Right renal pelvis (tissue), 4 donors: ENCODE measurements at regions not wholly inside any gene's neighbourhood (a gene's known extent, or its start where the extent isn't known, plus 50 kb on each side); places are given as distances from the start of the nearest gene placed in this dataset.

ENCODE experiments used
- DNase-seq, 4 donors: peaks; one replicate each; pipeline ENCODE4 v3.0.0-alpha.2; 2013; ENCODE audit warnings: low read depth in 4 of 4, low spot score in 3 of 4, missing footprints in 1 of 4

- DNase-seq: no peak
These were observed 877.7 kb downstream of the TLE4 start for GRCh38 chr9:80449513-80449912.

DNA sequence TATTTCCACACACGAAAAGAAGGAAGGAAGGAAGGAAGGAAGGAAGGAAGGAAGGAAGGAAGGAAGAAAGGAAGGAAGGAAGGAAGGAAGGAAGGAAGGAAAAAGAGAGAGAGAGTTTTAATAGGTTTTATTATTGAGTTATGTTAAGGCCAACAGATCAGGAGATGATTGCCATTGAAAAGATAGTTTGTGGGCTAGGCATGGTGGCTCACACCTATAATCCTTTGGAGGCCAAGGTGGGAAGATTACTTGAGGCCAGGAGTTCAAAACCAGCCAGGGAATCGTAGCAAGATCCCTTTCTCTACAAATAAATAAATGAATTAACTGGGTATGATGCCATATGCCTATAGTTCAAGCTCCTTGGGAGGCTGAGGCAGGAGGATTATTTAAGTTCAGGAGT is 877.2 kb downstream of the TLE4 start:
- no peak for DNase-seq

DNA sequence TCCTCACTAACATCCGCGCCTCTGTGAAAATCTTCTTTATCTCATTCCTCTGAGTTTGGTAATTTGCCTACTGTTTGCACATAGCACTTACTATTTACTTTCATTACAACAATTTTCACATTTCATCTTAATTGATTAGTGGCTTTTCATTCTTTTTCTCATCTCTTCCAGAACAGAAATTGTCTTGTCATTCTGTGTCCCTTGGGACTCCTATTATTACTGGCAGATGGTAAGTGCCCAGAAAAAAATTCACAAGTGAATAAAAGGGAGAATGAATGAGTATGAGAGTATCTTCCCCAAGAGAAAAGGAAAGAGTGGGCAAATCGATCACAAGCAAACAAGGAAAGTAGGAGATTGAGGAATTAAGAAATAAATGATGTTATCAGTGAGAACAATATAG is 876.1 kb downstream of the TLE4 start:
- DNase-seq: no peak

DNA sequence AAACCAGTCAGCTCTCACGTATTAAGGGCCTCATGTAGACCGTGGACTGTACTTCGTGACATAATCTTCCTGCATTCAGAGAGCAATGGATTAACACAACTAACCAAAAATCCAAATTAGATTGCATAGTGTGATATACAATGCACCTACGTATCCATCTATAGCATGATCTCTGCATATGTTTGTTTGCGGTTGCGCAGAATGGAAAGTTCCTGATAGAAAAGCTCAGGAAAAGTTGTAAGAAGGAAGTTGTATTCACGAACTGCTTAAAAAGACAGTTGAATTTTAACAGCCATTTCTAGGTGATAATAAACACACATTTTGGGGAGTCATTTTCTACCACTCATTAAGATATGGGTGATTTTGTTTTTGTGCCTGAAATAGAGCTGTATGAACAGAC is 869.0 kb downstream of the TLE4 start:
- no peak for DNase-seq

DNA sequence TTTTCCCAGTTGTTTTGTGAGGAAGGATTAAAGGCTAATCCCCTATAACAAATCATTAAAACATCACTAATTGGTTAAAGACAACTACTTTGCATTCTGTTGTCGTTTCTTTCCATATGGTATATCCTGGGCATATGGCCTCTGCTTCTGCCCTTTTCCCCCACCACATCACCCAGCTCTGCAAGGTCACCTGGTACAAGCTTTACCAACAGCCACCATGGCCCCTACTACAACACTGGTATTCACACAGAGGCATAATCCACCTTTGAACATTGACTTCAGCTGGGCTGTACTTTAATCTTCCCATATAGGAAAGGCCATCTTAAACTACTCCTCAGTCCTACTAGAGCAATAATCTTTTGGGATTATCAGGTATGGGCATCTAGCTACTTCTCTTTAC is 866.1 kb downstream of the TLE4 start:
- no peak for DNase-seq

DNA sequence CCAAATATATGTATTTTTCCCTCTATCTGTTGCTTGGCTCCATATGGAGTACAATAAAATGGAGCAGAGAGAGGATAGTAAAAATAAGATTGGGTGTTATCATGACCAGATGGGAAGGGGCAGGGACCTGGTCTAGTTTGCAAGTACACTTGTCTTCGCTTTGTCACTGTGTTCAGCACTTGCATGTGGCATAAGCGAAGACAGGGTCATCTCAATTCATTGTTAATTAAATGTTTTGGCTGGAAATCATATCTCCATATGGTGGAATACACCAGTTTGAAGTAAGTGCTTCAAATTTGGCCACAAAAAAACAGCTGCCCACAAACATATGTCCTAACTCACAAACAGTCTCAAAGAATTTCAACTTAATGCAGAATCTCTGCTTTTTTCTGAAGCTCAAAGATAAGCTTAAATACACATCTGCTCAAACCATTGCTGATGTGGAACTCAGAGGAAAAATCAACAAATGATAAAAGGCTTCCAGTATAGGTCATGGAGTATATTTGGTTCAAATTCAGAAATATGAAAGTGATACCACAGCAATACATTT is 865.4 kb downstream of the TLE4 start:
- no peak for DNase-seq

DNA sequence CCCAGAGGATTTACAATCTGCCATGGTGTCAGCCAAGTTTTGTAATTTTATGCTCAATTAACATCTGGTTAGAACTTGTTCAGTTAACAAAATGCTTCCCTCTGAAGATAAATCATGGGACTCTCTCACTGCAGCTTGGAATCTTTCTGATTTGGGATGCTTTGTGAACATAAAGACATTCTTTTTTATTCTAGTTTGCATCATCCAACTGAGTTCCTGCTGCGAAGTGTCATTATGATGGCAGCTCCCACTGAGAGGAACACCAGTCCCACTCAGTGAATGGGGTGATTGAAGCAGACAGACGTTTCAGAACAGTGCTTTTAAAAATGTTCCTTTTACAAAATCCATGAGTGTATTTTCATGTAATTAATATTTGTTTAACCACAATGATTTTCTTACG is 863.8 kb downstream of the TLE4 start:
- peak in 1 of 4 donors; percentile 5 for DNase-seq

DNA sequence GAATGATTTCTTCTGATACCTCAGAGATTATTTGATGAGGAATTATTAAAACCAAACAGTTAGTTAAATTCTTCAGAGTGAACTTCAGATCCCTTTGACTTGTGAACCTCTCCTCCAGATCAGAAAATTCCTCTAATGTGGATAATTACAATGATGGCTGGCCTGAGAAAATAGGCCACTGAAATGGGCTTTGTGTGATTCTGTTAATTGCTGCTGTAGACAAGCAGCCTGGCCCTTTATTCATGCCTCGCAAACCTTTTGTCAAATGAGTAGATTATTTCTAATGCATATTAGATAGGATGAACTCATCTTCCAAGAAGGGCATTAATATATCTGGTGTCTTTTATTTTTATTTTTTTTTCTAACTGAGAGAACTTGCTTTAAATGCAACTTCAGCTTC is 855.2 kb downstream of the TLE4 start:
- no peak for DNase-seq

- no peak for DNase-seq
These were observed 845.5 kb downstream of the TLE4 start for GRCh38 chr9:80417211-80417773.

GRCh38 chr9:80410106-80410505 is 838.3 kb downstream of the TLE4 start:
- peak; percentile 63 to 87 (median 75) for DNase-seq

DNA sequence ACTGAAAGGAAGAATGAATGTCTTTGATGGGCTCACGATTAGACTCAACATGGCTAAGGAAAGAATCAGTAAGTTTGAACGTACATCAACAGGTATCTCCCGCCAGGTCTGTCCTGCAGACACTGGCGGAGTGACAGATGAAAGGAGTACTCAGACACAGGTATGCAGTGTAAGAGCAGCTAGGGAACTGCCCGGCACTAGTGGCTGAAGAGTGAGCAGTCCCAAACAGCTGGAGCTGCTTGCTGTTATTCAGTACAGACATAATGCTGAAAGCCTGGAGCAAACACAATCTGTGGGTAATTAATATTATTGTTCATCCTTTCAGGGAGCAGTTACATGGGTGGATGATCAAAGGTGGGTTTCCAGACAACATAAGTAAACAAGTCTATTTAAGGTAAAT is 835.5 kb downstream of the TLE4 start:
- DNase-seq: no peak

DNA sequence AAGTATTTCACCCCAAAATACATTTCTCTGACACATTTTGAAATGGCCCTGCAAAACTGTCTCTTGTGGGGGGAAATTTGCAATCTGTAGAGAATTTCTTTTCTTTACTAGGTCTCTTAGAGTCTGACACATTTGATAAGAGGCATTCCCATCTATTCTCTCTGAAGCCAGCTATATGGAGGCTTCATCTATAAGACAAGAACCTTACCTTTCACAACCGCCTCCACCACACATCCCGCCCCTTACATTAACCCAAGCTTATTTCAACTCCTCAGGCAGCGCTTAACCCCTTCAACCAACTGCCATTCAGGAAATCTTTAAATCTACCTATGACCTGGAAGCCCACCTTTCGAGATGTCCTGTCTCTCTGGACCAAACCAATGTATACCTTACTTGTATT is 829.5 kb downstream of the TLE4 start:
- no peak for DNase-seq

- no peak for DNase-seq
These were observed 829.0 kb downstream of the TLE4 start for GRCh38 chr9:80400624-80401230.

DNA sequence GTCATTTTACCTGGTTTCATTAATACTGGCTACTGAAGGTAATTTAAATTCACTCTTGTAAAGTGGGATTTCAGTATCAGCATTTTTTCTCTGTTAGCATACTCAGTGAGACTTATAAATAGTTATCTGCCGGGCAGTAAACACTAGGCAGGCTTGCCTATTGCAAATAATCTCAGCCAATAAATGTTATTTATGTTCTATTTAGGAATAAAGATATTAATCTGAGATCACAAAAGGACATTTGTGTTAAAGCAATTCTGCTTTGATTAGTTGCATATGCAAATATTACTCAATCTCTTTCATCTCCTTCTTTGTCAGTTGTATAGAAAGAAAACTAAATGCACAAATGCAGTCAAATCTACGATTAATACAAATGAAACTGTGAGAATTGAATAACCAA is 827.8 kb downstream of the TLE4 start:
- DNase-seq: no peak

DNA sequence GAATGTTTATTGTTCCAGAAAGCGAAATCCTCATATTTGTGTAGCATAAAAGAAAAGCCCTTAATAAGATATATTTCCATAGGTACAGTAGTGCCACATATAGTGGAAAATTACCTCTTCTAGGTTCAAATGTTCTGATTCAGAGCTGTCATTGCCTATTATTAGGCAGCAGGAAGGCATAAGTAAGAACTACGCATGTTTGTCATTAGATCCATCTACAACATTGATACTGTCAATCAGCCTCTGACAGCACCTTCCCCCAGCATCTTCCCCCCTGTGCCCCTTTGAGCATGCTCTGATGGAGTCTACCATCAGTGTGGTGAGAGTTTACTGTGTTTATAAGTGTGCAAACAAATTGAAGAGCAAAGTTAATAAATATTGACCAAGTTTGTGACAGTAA is 816.1 kb downstream of the TLE4 start:
- no peak for DNase-seq

- DNase-seq: no peak
These were observed 813.5 kb downstream of the TLE4 start for GRCh38 chr9:80385246-80385645.

- no peak for DNase-seq
These were observed 811.6 kb downstream of the TLE4 start for GRCh38 chr9:80383331-80383730.

GRCh38 chr9:80382211-80382891 is 810.6 kb downstream of the TLE4 start:
- no peak for DNase-seq

DNA sequence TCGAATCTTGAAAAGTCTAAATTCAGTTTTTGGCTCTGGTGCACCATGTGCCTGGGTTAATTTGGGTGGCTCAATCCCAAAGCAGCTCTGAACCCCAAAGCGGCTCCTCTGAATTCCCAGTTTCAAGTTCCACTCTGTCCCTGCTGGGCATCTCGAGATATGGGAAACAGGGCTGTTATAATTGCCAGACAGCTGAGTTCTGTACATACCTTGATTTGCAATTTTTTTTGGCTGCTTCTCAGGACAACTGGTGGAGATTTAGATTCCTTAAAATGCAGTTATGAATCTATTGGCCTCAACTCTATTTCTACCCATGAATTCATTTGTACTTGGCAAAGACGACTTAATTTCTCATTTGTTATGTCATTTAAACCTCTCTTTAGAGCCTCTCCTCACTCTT is 808.5 kb downstream of the TLE4 start:
- no peak for DNase-seq

GRCh38 chr9:80378669-80379293 is 807.0 kb downstream of the TLE4 start:
- DNase-seq: no peak

GRCh38 chr9:80376180-80376579 is 804.4 kb downstream of the TLE4 start:
- DNase-seq: no peak

GRCh38 chr9:80375477-80375876 is 803.7 kb downstream of the TLE4 start:
- DNase-seq: no peak
